Activated CD8-positive, alpha-beta memory T cell treated with anti-CD3 and anti-CD28 coated beads, Interleukin-2, amount 50 U/mL, for 24 hours (primary cell): ENCODE measurements at regions not wholly inside any gene's neighbourhood (a gene's known extent, or its start where the extent isn't known, plus 50 kb on each side); places are given as distances from the start of the nearest gene placed in this dataset.
"Not testable (repeated sequence)": the region's sequence is repeated elsewhere in the genome, so short reads cannot be mapped to it uniquely, and the experiment has no call there.

Experiments
- DNase-seq: peaks from one replicate; pipeline ENCODE4 v3.0.0-alpha.2; 2020; ENCODE audit errors: extremely low read depth

DNA sequence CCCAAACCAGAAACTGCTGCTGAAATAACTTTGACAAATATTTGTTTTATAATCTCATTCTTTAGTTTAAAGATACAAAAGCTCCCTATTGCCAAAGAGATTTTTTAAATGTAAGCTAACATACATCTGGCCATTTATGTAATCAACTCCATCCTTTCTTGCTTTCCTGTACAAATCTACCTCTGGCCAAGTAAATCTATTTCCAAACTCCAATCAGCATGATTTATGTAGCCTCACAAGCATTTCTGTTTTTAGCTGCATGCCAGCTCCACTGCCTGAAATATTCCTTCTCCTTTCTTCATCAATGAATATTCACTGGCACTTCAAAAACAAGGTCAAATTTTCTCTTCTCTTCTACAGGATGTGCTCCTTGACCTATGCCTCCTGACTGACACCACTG, 80.0 kb downstream of the SHOX2 start:
- DNase-seq, result no peak

- not testable (repeated sequence) for DNase-seq
Measured at GRCh38 chr3:158019897-158020296, 86.3 kb downstream of the SHOX2 start.

DNA sequence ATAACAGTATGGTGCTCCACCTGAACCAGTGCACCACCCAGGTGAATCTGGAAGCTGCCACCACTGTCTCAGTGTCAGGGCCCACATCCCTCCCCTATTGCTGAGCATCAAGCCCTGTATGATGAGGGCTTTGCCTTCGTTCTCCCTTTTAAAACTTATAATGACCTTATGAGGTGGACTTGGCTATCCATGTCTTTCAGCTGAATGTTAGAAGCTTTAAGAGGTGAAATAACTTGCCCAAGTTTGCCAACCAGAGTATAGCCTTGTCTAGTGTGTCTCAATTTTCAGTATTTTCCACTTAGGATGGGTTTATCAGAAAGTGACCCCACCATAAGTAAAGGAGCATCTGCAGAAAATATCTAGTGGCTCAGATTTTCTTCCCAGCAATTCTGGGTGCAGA, 87.8 kb downstream of the SHOX2 start:
- no peak for DNase-seq

- no peak for DNase-seq
Measured at GRCh38 chr3:158012901-158013300, 93.3 kb downstream of the SHOX2 start.

GRCh38 chr3:158005391-158006100, 100.7 kb downstream of the SHOX2 start:
- DNase-seq, result no peak

- no peak for DNase-seq
Measured at GRCh38 chr3:157999246-157999645, 107.0 kb downstream of the SHOX2 start.

GRCh38 chr3:157982359-157982758, 123.9 kb downstream of the SHOX2 start:
- DNase-seq, result no peak

DNA sequence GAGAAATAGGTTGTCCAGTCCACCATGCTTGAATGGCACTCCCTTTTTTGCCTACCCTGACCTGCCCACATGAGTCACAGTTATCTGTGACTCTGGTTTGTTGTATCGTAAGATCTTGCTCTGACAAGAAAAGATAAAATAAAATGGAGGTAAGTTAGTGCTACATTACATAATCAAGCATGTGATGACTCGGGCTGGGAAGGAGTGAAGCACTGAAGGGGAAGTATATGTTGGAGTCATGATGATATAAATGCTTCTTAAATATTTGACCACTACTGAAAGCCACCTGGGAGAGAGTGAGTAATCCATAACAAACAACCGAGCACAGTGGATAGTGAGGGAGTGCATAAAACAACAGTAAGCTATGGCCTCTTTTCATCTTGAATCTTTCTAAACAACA, 124.4 kb downstream of the SHOX2 start:
- DNase-seq, result no peak

DNA sequence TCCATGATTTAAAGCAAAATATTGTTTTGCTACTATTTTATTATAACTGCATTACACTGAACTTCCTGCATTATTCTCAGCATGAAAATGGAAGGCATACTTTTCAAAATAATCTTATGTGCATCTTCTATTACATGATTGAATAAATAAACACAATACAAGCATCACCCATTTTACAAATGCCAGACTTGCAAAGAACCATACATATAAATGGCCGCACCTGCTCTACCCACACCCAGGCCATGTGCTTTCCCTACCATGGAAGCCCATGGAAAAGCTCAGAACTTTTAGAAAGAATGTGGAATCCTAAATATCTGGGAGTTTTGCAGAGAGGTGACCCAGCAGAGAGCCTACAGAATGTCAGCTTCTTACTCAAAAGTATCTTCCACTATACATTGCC, 127.2 kb downstream of the SHOX2 start:
- DNase-seq, result no peak

DNA sequence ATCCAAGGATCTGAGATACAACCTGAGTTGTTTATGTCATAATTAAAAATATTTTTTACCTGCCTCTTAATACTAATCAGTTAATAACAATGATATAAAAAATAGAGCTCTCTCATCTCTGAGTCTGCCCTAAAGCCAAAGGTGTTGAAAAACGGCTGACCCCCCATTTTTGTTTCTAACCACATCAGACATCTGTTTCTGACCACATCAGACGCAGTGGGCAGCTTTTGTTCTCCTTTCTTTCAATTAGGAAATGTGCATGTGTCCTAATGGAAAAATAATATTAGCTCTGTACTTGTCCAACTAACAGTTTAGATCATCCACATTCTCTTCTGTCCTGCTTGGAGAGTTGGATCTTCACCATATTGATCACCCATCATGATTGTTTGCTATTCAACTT, 144.6 kb downstream of the SHOX2 start:
- DNase-seq, result no peak

- no peak for DNase-seq
Measured at GRCh38 chr3:157958457-157958856, 147.8 kb downstream of the SHOX2 start.

DNA sequence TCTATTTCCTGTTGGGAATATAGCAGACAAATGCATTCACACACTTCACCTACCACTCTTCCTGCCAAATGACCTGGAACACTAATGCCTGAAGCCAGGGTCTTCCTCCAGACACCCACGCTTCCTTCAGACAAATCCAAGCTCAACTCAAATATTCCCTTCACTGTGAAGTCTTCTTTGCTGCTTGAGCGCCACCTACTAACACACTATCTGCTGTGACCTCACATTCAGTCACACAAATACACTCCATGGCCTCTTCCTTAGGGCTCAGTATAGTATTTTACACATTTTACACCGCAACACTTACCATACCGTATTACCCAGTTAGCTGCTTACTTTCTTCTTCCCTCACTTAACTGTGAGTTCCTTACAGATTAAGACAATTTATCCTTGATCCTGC, 149.4 kb downstream of the SHOX2 start:
- DNase-seq, result no peak

DNA sequence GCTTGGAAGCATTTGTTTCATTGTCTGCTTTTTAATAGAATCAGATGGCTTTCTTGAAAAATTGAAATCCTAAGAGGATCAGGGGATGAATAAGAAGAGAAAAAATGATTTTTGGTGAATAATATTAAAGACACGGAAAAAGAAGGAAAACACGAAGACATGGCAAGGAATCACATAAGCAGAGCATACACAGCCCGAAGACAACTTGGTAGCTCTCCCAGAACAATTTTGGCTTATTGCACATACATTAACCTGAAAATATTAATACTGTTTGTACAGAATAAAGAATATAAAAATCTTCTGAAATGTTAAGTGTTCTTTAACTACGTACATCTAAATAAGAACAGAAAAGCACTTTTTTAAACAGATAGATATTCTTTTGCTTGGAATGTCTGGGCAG, 150.0 kb downstream of the SHOX2 start:
- DNase-seq, result no peak

DNA sequence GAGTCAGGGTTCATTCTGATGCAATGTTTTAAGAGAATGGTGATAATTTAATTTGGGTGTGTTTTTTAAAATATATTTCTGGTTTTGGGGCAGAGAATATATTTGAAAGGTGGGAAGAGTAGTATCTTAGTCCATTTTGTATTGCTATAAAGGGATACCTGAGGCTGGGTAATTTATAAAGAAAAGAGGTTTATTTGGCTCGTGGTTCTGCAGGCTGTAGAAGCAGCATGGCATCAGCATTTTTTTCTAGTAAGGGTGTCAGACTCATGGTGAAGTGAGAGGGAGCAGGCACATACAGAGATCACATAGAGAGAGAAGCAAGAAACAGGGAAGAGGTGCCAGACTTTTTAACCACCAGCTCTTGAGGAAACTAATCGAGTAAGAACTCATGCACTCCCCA, 152.7 kb downstream of the SHOX2 start:
- DNase-seq, result no peak

GRCh38 chr3:157948605-157949383, 157.4 kb downstream of the SHOX2 start:
- no peak for DNase-seq

DNA sequence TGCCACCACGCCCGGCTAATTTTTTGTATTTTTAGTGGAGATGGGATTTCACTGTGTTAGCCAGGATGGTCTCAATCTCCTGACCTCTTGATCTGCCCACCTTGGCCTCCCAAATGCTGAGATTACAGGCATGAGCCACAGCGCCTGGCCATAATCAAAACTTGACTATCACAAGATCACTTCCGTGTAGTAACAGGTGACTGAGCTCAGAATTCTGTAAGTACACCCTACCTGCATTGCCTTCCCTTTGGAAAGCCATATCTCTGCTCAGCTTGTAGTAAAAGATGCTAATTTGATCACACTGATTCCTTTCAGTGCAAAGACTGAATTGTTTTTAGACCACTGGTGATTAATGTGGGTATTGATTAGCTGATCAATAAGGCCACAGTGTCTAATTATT, 167.1 kb downstream of the SHOX2 start:
- no peak for DNase-seq

DNA sequence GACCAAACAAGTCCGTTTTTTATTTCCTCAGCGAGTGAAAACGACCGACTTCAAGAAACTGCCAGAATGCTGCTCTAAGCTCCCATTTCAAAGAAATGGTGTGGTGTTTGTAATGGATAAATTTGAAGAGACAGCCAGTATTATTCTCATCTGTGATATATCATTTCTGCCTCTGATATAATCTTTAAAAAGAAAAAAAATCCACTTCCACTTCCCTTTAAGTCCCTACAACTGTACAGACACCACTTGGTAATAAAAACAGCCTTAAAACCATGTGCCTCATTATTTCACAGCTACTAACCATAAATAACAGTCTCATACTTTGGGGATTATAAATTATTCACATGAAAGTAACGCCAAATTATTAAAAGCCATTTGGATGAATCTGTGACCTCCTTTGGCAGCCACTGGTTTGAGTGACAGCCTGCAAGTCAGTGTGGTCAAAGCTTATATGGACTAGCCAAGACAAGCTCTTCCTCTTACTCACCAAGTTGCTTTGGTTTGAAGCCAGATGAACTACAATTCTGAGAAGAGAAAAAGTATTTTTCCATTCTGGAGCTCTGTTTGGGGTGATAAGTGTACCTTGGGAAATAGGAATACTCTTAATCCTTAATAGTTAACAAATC, 168.0 kb downstream of the SHOX2 start:
- no peak for DNase-seq

- DNase-seq, result no peak
Measured at GRCh38 chr3:157931517-157931916, 174.7 kb downstream of the SHOX2 start.

GRCh38 chr3:157930000-157930780, 176.0 kb downstream of the SHOX2 start:
- no peak for DNase-seq

- no peak for DNase-seq
Measured at GRCh38 chr3:157926822-157927221, 179.4 kb downstream of the SHOX2 start.

DNA sequence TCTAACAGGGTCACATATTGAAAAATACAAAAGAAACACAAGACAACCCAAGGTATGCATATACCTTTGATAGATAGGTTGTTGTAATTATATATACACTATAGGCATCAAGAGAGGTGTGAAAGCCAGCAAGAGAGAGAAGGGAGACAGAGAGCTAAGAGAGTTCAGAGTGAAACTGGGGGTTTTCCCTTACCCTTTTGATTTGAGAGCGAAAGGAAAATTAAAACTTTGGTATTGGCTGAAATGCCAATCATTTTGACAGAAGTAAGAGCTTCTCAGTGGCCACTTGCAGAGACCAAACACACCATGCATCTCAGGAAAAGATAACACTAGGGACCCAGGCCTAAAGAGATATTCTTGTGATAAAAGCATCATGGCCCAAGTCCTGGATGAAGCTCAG, 183.6 kb downstream of the SHOX2 start:
- no peak for DNase-seq

DNA sequence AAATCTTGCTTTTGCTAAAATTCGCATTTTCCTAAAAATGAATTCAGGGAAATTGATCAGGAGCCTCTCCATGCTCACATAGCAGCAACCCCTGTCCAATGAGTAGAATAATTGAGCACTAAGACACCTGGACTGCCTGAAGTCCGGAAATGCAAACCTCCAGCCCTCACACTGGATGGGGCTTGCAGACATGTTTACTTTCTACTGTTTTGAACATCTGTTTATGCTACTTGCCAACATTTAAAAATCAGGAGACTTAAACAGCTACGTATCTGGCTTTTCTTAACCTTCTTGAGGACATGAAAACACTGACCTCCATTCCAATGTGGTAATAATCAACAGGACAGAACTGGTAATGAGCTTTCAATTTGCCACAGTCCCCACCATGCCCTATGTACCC, 184.4 kb downstream of the SHOX2 start:
- no peak for DNase-seq
